H9 (cell line): ENCODE measurements at regions not wholly inside any gene's neighbourhood (a gene's known extent, or its start where the extent isn't known, plus 50 kb on each side); places are given as distances from the start of the nearest gene placed in this dataset.

Experiments used
- DNase-seq: peaks from one replicate; pipeline ENCODE4 v3.0.0-alpha.2; 2017
- H2AFZ ChIP-seq: one replicate; pipeline ENCODE4 v1.6.1; 2013; ENCODE audit warnings: mild to moderate bottlenecking, low read length, control low read depth, moderate library complexity
- H2AK5ac ChIP-seq: 2 replicates; pipeline ENCODE4 v1.6.1; 2013; ENCODE audit warnings: low read length, control low read depth, mixed read lengths; ENCODE audit not compliant: insufficient read length
- H2BK120ac ChIP-seq: one replicate; pipeline ENCODE4 v1.6.1; 2013; ENCODE audit warnings: low read depth, mild to moderate bottlenecking, low read length, control low read depth, inconsistent platforms; ENCODE audit not compliant: poor library complexity, severe bottlenecking
- H2BK12ac ChIP-seq: 2 replicates; pipeline ENCODE4 v1.6.1; 2013; ENCODE audit warnings: low read length, control low read depth, mixed read lengths, low read depth; ENCODE audit not compliant: insufficient read length
- H2BK15ac ChIP-seq: 2 replicates; pipeline ENCODE4 v1.6.1; 2013; ENCODE audit warnings: low read depth, low read length, control low read depth
- H2BK20ac ChIP-seq: one replicate; pipeline ENCODE4 v1.6.1; 2013; ENCODE audit warnings: low read depth, mild to moderate bottlenecking, low read length, control low read depth, inconsistent platforms; ENCODE audit not compliant: poor library complexity, severe bottlenecking
- H2BK5ac ChIP-seq: 2 replicates; pipeline ENCODE4 v1.6.1; 2013; ENCODE audit warnings: low read length, control low read depth, mixed read lengths; ENCODE audit not compliant: insufficient read length
- H3K14ac ChIP-seq: 2 replicates; pipeline ENCODE4 v1.6.1; 2013; ENCODE audit warnings: low read length, control low read depth; ENCODE audit not compliant: insufficient read depth
- H3K18ac ChIP-seq: 2 replicates; pipeline ENCODE4 v1.6.1; 2013; ENCODE audit warnings: low read depth, mild to moderate bottlenecking, mixed read lengths, low read length, control low read depth; ENCODE audit not compliant: insufficient read length
- H3K23ac ChIP-seq: 2 replicates; pipeline ENCODE4 v1.6.1; 2013; ENCODE audit warnings: low read length, control low read depth, mixed read lengths, low read depth; ENCODE audit not compliant: insufficient read length
- H3K23me2 ChIP-seq: 2 replicates; pipeline ENCODE4 v1.6.1; 2013; ENCODE audit warnings: low read depth, mild to moderate bottlenecking, mixed read lengths, low read length, control low read depth; ENCODE audit not compliant: insufficient read length, poor library complexity, severe bottlenecking
- H3K27ac ChIP-seq: 2 replicates; pipeline ENCODE4 v1.5.1; 2013; ENCODE audit warnings: low read length, control low read depth, mixed read lengths, low read depth; ENCODE audit not compliant: insufficient read length
- H3K27me3 ChIP-seq: 2 replicates; pipeline ENCODE4 v1.6.1; 2013; ENCODE audit warnings: low read length, control low read depth, inconsistent platforms; ENCODE audit not compliant: insufficient read depth
- H3K4ac ChIP-seq: 2 replicates; pipeline ENCODE4 v1.6.1; 2013; ENCODE audit warnings: low read depth, mild to moderate bottlenecking, control low read depth, inconsistent platforms, low read length, moderate library complexity
- H3K4me1 ChIP-seq: 2 replicates; pipeline ENCODE4 v1.6.1; 2013; ENCODE audit warnings: low read length, control low read depth, inconsistent platforms; ENCODE audit not compliant: insufficient read depth
- H3K4me2 ChIP-seq: 2 replicates; pipeline ENCODE4 v1.6.1; 2013; ENCODE audit warnings: low read length, control low read depth, mixed read lengths; ENCODE audit not compliant: insufficient read length, insufficient read depth
- H3K56ac ChIP-seq: 2 replicates; pipeline ENCODE4 v1.6.1; 2013; ENCODE audit warnings: low read depth, mild to moderate bottlenecking, mixed read lengths, low read length, control low read depth; ENCODE audit not compliant: insufficient read length
- H3K79me1 ChIP-seq: 2 replicates; pipeline ENCODE4 v1.6.1; 2013; ENCODE audit warnings: low read depth, mild to moderate bottlenecking, moderate library complexity, low read length, control low read depth, inconsistent platforms; ENCODE audit not compliant: insufficient read depth, poor library complexity, severe bottlenecking
- H3K79me2 ChIP-seq: 2 replicates; pipeline ENCODE4 v1.6.1; 2013; ENCODE audit warnings: low read length, control low read depth, inconsistent platforms; ENCODE audit not compliant: insufficient read depth
- H3K9ac ChIP-seq: 2 replicates; pipeline ENCODE4 v1.6.1; 2013; ENCODE audit warnings: low read length, control low read depth, mixed read lengths; ENCODE audit not compliant: insufficient read length; ENCODE audit errors: extremely low read depth
- H3K9me3 ChIP-seq: one replicate; pipeline ENCODE4 v1.6.1; 2013; ENCODE audit warnings: low read depth, low read length, inconsistent platforms; ENCODE audit not compliant: control insufficient read depth
- H3T11ph ChIP-seq: one replicate; pipeline ENCODE4 v1.6.1; 2013; ENCODE audit warnings: mild to moderate bottlenecking, low read length, control low read depth, inconsistent platforms
- H4K20me1 ChIP-seq: one replicate; pipeline ENCODE4 v1.6.1; 2013; ENCODE audit not compliant: control insufficient read depth, insufficient read length, insufficient read depth
- H4K5ac ChIP-seq: 2 replicates; pipeline ENCODE4 v1.6.1; 2013; ENCODE audit warnings: low read depth, mild to moderate bottlenecking, mixed read lengths, low read length, control low read depth; ENCODE audit not compliant: insufficient read length
- H4K8ac ChIP-seq: replicated peaks from 2 replicates; pipeline ENCODE4 v1.6.1; 2013; ENCODE audit warnings: low read length, control low read depth, mixed read lengths, low read depth; ENCODE audit not compliant: insufficient read length
- H4K91ac ChIP-seq: 2 replicates; pipeline ENCODE4 v1.6.1; 2013; ENCODE audit warnings: low read depth, mild to moderate bottlenecking, moderate library complexity, mixed read lengths, low read length, control low read depth; ENCODE audit not compliant: insufficient read length
- H3K27ac Mint-ChIP-seq, 3 experiments: 2 replicates in 2 of 3; 3 replicates in 1 of 3; pipeline ENCODE4 v1.8.0; 2020 to 2021; ENCODE audit warnings: mixed read lengths in 3 of 3, mild to moderate bottlenecking in 1 of 3, moderate library complexity in 1 of 3
- H3K27me3 Mint-ChIP-seq: 2 replicates; pipeline ENCODE4 v1.8.0; 2021; ENCODE audit warnings: low read depth, mild to moderate bottlenecking, moderate library complexity, mixed read lengths
- H3K36me3 Mint-ChIP-seq, 3 experiments: 2 replicates in 2 of 3; 3 replicates in 1 of 3; pipeline ENCODE4 v1.8.0; 2020 to 2021; ENCODE audit warnings: low read depth in 3 of 3, mixed read lengths in 3 of 3; ENCODE audit not compliant: insufficient read depth in 1 of 3
- H3K4me1 Mint-ChIP-seq, 2 experiments: 2 replicates each; pipeline ENCODE4 v1.8.0; 2020; ENCODE audit warnings: mixed read lengths in 2 of 2
- H3K4me3 Mint-ChIP-seq, 2 experiments: 2 replicates in 1 of 2; 3 replicates in 1 of 2; pipeline ENCODE4 v1.8.0; 2020 to 2021; ENCODE audit warnings: mild to moderate bottlenecking in 2 of 2, mixed read lengths in 2 of 2, moderate library complexity in 1 of 2
- H3K9me3 Mint-ChIP-seq, 2 experiments: 2 replicates in 1 of 2; 3 replicates in 1 of 2; pipeline ENCODE4 v1.8.0; 2020; ENCODE audit warnings: mild to moderate bottlenecking in 2 of 2, mixed read lengths in 2 of 2, moderate library complexity in 1 of 2
- WGBS: extraction: QIAGEN DNeasy Blood & Tissue Kit; methylation state at CpG from one replicate; pipeline ENCODE4 v1.1.7; 2013; ENCODE audit warnings: missing lambda C conversion rate, low lambda C conversion rate, mixed read lengths; ENCODE audit not compliant: insufficient read length; ENCODE audit errors: extremely low coverage; 5-methylcytosine and 5-hydroxymethylcytosine counted together
- TF ChIP-seq, protein P1 (sequence below): fragments of 200-600 bp; sonication (generic); conservative IDR thresholded peaks from 3 replicates; pipeline ENCODE4 v1.8.0; 2021; ENCODE audit warnings: antibody characterized with exemption, mild to moderate bottlenecking

- Histone ChIP-seq H2BK20ac (no peak overlapping the region), H3K14ac (no peak overlapping the region), H3K4me2 (no peak overlapping the region), H3K79me1 (no peaks in the 10 kb centered on the region), H4K91ac (no peak overlapping the region), H2BK120ac (no peak overlapping the region), H3K79me2 (no peaks in the 10 kb centered on the region), H3K27me3 (no peaks in the 10 kb centered on the region), H2BK15ac (no peak overlapping the region), H4K20me1 (no peaks in the 10 kb centered on the region), H3K56ac (no peak overlapping the region), H2BK5ac (no peak overlapping the region), H3K27ac (no peak overlapping the region), H3K9me3 (no peaks in the 10 kb centered on the region), H3K23me2 (no peaks in the 10 kb centered on the region), H3K4ac (no peak overlapping the region), H3K23ac (no peak overlapping the region), H3K18ac (no peak overlapping the region), H2BK12ac (no peak overlapping the region), H3T11ph (no peak overlapping the region), H4K5ac (no peak overlapping the region), H2AFZ (no peak overlapping the region), H2AK5ac (no peak overlapping the region), H3K4me1 (no peaks in the 10 kb centered on the region), H3K9ac (no peak overlapping the region), H4K8ac (no peak overlapping the region)
- Mint-ChIP-seq H3K9me3 (peaks cover 3% of the 10 kb centered on the region in 2 experiments; a peak in 3 of 5 replicates), H3K27ac (no peak overlapping the region; a peak in 1 of 7 replicates), H3K4me1 (0 out of 4 replicates have a peak, but pooled peaks cover 0 to under 1% of the 10 kb centered on the region in 2 experiments), H3K4me3 (no peak overlapping the region), H3K27me3 (peaks cover 3% of the 10 kb centered on the region; the same call in 1 of the 2 replicates), H3K36me3 (peaks cover 0 to 5% (median 5%) of the 10 kb centered on the region in 3 experiments; a peak in 3 of 7 replicates)
- no peak for DNase-seq
- WGBS: no CpG with 5 or more reads among the region's 2 CpGs
- TF ChIP-seq, protein P1, sequence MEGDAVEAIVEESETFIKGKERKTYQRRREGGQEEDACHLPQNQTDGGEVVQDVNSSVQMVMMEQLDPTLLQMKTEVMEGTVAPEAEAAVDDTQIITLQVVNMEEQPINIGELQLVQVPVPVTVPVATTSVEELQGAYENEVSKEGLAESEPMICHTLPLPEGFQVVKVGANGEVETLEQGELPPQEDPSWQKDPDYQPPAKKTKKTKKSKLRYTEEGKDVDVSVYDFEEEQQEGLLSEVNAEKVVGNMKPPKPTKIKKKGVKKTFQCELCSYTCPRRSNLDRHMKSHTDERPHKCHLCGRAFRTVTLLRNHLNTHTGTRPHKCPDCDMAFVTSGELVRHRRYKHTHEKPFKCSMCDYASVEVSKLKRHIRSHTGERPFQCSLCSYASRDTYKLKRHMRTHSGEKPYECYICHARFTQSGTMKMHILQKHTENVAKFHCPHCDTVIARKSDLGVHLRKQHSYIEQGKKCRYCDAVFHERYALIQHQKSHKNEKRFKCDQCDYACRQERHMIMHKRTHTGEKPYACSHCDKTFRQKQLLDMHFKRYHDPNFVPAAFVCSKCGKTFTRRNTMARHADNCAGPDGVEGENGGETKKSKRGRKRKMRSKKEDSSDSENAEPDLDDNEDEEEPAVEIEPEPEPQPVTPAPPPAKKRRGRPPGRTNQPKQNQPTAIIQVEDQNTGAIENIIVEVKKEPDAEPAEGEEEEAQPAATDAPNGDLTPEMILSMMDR: no peak
These were observed 180.2 kb upstream of the ROBO1 start for GRCh38 chr3:79947957-79948356.
